DND-41 (cell line): ENCODE measurements at regions not wholly inside any gene's neighbourhood (a gene's known extent, or its start where the extent isn't known, plus 50 kb on each side); places are given as distances from the start of the nearest gene placed in this dataset.

Source experiments
- CTCF ChIP-seq: IDR thresholded peaks from 2 replicates; pipeline ENCODE4 v1.5.1; 2012; ENCODE audit warnings: borderline replicate concordance, low read length, moderate library complexity, mild to moderate bottlenecking; ENCODE audit not compliant: poor library complexity, severe bottlenecking; ENCODE audit errors: extremely low read depth
- EZH2 ChIP-seq: IDR thresholded peaks from 3 replicates; pipeline ENCODE4 v1.6.1; 2012; ENCODE audit warnings: borderline replicate concordance, low read depth, mild to moderate bottlenecking, moderate library complexity, low read length, inconsistent platforms; ENCODE audit not compliant: severe bottlenecking

DNA sequence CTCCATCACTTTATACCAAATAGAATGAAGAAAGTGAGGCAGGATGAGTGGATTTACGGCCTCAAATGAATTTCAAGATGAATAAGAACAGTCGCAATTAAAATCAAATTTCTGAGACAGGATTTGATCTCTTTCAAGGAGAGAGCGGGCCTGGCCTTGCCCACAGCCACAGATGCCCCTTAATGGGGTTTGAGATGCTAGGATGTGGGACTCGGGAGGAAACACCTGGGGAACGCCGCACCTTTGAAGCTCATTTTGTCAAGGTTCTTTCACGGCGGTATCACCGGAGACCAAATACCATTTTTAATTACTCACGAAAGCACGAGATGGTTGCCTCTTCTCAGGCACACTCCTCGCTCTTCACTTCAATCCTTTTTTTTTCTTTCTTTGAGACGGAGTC, 178.1 kb upstream of the SDK2 start:
- TF ChIP-seq CTCF: no peak
- TF ChIP-seq EZH2: no peak
